PC-9 (cell line): ENCODE measurements at regions not wholly inside any gene's neighbourhood (a gene's known extent, or its start where the extent isn't known, plus 50 kb on each side); places are given as distances from the start of the nearest gene placed in this dataset.

Source experiments
- BruUV-seq: library from RNA; stranded (reverse); fragments of 400-500 nt; replicated peaks from 2 replicates; lab custom pipeline; 2021; lab: Mats Ljungman, UMichigan
- CTCF ChIA-PET: fragments of 300-600 bp; sonication (Branson Sonifier 250); formaldehyde crosslinking; loops from one replicate; lab custom pipeline; 2022; ENCODE audit warnings: antibody characterized with exemption; lab: Charles Lee
- POLR2A ChIA-PET: fragments of 300-600 bp; sonication (Branson Sonifier 250); formaldehyde crosslinking; loops from one replicate; lab custom pipeline; 2022; ENCODE audit warnings: antibody characterized with exemption; ENCODE audit not compliant: unreplicated experiment; lab: Charles Lee
- DNase-seq, 2 experiments: peaks; one replicate each; pipeline versions ENCODE4 v3.0.0 to v3.0.0-alpha.2; 2015 to 2022; ENCODE audit warnings: mixed read lengths in 1 of 2
- H2AFZ ChIP-seq: fragments of 200-600 bp; sonication (generic); 2 replicates; pipeline ENCODE4 v1.8.1; 2017; ENCODE audit warnings: antibody characterized with exemption
- H3F3A ChIP-seq: fragments of 200-600 bp; sonication (generic); 2 replicates; pipeline ENCODE4 v1.8.1; 2017; ENCODE audit warnings: antibody characterized with exemption, mild to moderate bottlenecking, low read depth; ENCODE audit not compliant: insufficient read depth
- H3K27ac ChIP-seq: fragments of 200-600 bp; sonication (generic); 2 replicates; pipeline ENCODE4 v1.6.1; 2016; ENCODE audit warnings: mixed run types
- H3K27me3 ChIP-seq: fragments of 200-600 bp; sonication (generic); 2 replicates; pipeline ENCODE4 v1.6.1; 2016; ENCODE audit warnings: low read depth, mixed run types; ENCODE audit not compliant: insufficient read depth
- H3K36me3 ChIP-seq: fragments of 200-600 bp; sonication (generic); 2 replicates; pipeline ENCODE4 v1.6.1; 2016; ENCODE audit warnings: low read depth, mixed run types
- H3K4me1 ChIP-seq: fragments of 200-600 bp; sonication (generic); replicated peaks from 2 replicates; pipeline ENCODE4 v1.6.1; 2016; ENCODE audit warnings: mixed run types; ENCODE audit not compliant: insufficient read depth
- H3K4me2 ChIP-seq: fragments of 200-600 bp; sonication (generic); 2 replicates; pipeline ENCODE4 v1.6.1; 2017; ENCODE audit warnings: mixed run types
- H3K4me3 ChIP-seq: fragments of 200-600 bp; sonication (generic); 2 replicates; pipeline ENCODE4 v1.6.1; 2016; ENCODE audit warnings: mixed run types
- H3K79me2 ChIP-seq: fragments of 200-600 bp; sonication (generic); 2 replicates; pipeline ENCODE4 v1.6.1; 2017; ENCODE audit warnings: low read depth, mixed run types
- H3K9me2 ChIP-seq: fragments of 200-600 bp; sonication (generic); 2 replicates; pipeline ENCODE4 v1.8.1; 2017; ENCODE audit warnings: mild to moderate bottlenecking; ENCODE audit not compliant: insufficient read depth
- H3K9me3 ChIP-seq: fragments of 200-600 bp; sonication (generic); 2 replicates; pipeline ENCODE4 v1.8.1; 2016; ENCODE audit warnings: low read depth; ENCODE audit not compliant: insufficient read depth
- H4K20me1 ChIP-seq: fragments of 200-600 bp; sonication (generic); 2 replicates; pipeline ENCODE4 v1.8.1; 2017; ENCODE audit not compliant: insufficient read depth
- CTCF ChIP-seq: fragments of 200-600 bp; sonication (generic); conservative IDR thresholded peaks from 2 replicates; pipeline ENCODE4 v1.6.1; 2017; ENCODE audit warnings: mixed run types, antibody characterized with exemption, mild to moderate bottlenecking, moderate library complexity
- EZH2 ChIP-seq: fragments of 200-600 bp; sonication (generic); IDR thresholded peaks from 2 replicates; pipeline ENCODE4 v1.8.0; 2017; ENCODE audit warnings: antibody characterized with exemption, low read depth
- intact Hi-C: fragments of 100-400 bp; cut with micrococcal nuclease; formaldehyde crosslinking; loops from one replicate; pipeline ENCODE4 v1.10.0; 2022; ENCODE audit not compliant: unreplicated experiment

- H2AFZ ChIP-seq: no peak overlapping the region
- no TSS peak for BruUV-seq
- H3F3A ChIP-seq: no peaks in the 10 kb centered on the region
- intact Hi-C loops: no loop called here
- no peak overlapping the region for H3K4me3 ChIP-seq
- TF ChIP-seq CTCF: no peak
- no peak for TF ChIP-seq EZH2
- H3K27ac ChIP-seq: no peak overlapping the region
- DNase-seq: no peak
- H3K27me3 ChIP-seq: no peaks in the 10 kb centered on the region
- no peaks in the 10 kb centered on the region for H3K36me3 ChIP-seq
- H3K4me2 ChIP-seq: no peak overlapping the region
- no peaks in the 10 kb centered on the region for H3K79me2 ChIP-seq
- CTCF ChIA-PET: no interaction called here
- no peaks in the 10 kb centered on the region for H3K4me1 ChIP-seq
- no peaks in the 10 kb centered on the region for H3K9me2 ChIP-seq
- no peaks in the 10 kb centered on the region for H3K9me3 ChIP-seq
- H4K20me1 ChIP-seq: no peaks in the 10 kb centered on the region
- POLR2A ChIA-PET: no interaction called here
Observed at GRCh38 chr2:220068846-220069245, 441.4 kb downstream of the SLC4A3 start.

GRCh38 chr2:220070349-220070748, 442.9 kb downstream of the SLC4A3 start:
- Histone ChIP-seq H4K20me1 (no peaks in the 10 kb centered on the region), H2AFZ (no peak overlapping the region), H3K79me2 (no peaks in the 10 kb centered on the region), H3K36me3 (no peaks in the 10 kb centered on the region), H3K4me1 (no peaks in the 10 kb centered on the region), H3K27me3 (no peaks in the 10 kb centered on the region), H3K4me2 (no peak overlapping the region), H3F3A (no peaks in the 10 kb centered on the region), H3K9me2 (no peaks in the 10 kb centered on the region), H3K27ac (no peak overlapping the region), H3K9me3 (no peaks in the 10 kb centered on the region), H3K4me3 (no peak overlapping the region)
- no peak for DNase-seq
- no peak for TF ChIP-seq CTCF
- TF ChIP-seq EZH2: no peak
- intact Hi-C loops: no loop called here
- ChIA-PET POLR2A (no interaction called here), CTCF (no interaction called here)
- no TSS peak for BruUV-seq

- TF ChIP-seq CTCF (no peak), EZH2 (no peak)
- CTCF ChIA-PET: no interaction called here
- DNase-seq: no peak
- no peak overlapping the region for H3K4me2 ChIP-seq
- H3K4me3 ChIP-seq: no peak overlapping the region
- intact Hi-C loops: no loop called here
- POLR2A ChIA-PET: no interaction called here
- H3K79me2 ChIP-seq: no peaks in the 10 kb centered on the region
- H3K9me2 ChIP-seq: no peaks in the 10 kb centered on the region
- H3K9me3 ChIP-seq: no peaks in the 10 kb centered on the region
- H4K20me1 ChIP-seq: no peaks in the 10 kb centered on the region
- BruUV-seq: no TSS peak
- no peaks in the 10 kb centered on the region for H3K27me3 ChIP-seq
- no peaks in the 10 kb centered on the region for H3F3A ChIP-seq
- H3K36me3 ChIP-seq: no peaks in the 10 kb centered on the region
- H3K27ac ChIP-seq: no peak overlapping the region
- H3K4me1 ChIP-seq: no peaks in the 10 kb centered on the region
- H2AFZ ChIP-seq: no peak overlapping the region
Observed at GRCh38 chr2:220071696-220072095, 444.3 kb downstream of the SLC4A3 start.
